SK-N-MC (cell line): ENCODE measurements at regions not wholly inside any gene's neighbourhood (a gene's known extent, or its start where the extent isn't known, plus 50 kb on each side); places are given as distances from the start of the nearest gene placed in this dataset.

Experiments used
- DNase-seq: peaks from one replicate; pipeline ENCODE4 v3.0.0-alpha.2; 2011; ENCODE audit warnings: low read depth, low spot score
- H3K27ac ChIP-seq: fragments of 200-600 bp; sonication (generic); 2 replicates; pipeline ENCODE4 v1.5.1; 2016; ENCODE audit warnings: mixed run types
- H3K36me3 ChIP-seq: fragments of 200-600 bp; sonication (generic); 2 replicates; pipeline ENCODE4 v1.6.1; 2017; ENCODE audit warnings: antibody characterized with exemption, low read length, mixed read lengths; ENCODE audit not compliant: insufficient read depth
- H3K4me3 ChIP-seq: fragments of 200-600 bp; sonication (generic); 2 replicates; pipeline ENCODE4 v1.5.1; 2016
- H3K9ac ChIP-seq: fragments of 200-600 bp; sonication (generic); 2 replicates; pipeline ENCODE4 v1.8.0; 2017; ENCODE audit warnings: mixed run types, mixed read lengths; ENCODE audit not compliant: insufficient read length
- H3K9me3 ChIP-seq: fragments of 200-600 bp; sonication (generic); 2 replicates; pipeline ENCODE4 v1.6.1; 2017; ENCODE audit warnings: low read depth, mild to moderate bottlenecking, antibody characterized with exemption, low read length, moderate library complexity, mixed read lengths
- EZH2 ChIP-seq: fragments of 200-600 bp; sonication (generic); IDR thresholded peaks from one replicate; pipeline ENCODE4 v1.6.1; 2017; ENCODE audit warnings: antibody characterized with exemption
- FOXP2 ChIP-seq: optimal IDR thresholded peaks from 2 replicates; pipeline ENCODE3; 2011; ENCODE audit warnings: mild to moderate bottlenecking, moderate library complexity; ENCODE audit not compliant: insufficient read depth; ENCODE audit errors: extremely low read length, control extremely low read depth
- POLR2AphosphoS5 ChIP-seq: IDR thresholded peaks from 2 replicates; pipeline ENCODE4 v1.6.1; 2012; ENCODE audit warnings: mild to moderate bottlenecking, low read depth, low read length, borderline replicate concordance

GRCh38 chr1:59135761-59136255 is 161.1 kb upstream of the FGGY start:
- DNase-seq = no peak
- H3K9ac ChIP-seq = no peak overlapping the region
- H3K9me3 ChIP-seq = no peaks in the 10 kb centered on the region
- TF ChIP-seq EZH2 (no peak), FOXP2 (no peak), POLR2AphosphoS5 (no peak)
- H3K27ac ChIP-seq = no peak overlapping the region
- no peak overlapping the region for H3K4me3 ChIP-seq
- H3K36me3 ChIP-seq = no peaks in the 10 kb centered on the region

DNA sequence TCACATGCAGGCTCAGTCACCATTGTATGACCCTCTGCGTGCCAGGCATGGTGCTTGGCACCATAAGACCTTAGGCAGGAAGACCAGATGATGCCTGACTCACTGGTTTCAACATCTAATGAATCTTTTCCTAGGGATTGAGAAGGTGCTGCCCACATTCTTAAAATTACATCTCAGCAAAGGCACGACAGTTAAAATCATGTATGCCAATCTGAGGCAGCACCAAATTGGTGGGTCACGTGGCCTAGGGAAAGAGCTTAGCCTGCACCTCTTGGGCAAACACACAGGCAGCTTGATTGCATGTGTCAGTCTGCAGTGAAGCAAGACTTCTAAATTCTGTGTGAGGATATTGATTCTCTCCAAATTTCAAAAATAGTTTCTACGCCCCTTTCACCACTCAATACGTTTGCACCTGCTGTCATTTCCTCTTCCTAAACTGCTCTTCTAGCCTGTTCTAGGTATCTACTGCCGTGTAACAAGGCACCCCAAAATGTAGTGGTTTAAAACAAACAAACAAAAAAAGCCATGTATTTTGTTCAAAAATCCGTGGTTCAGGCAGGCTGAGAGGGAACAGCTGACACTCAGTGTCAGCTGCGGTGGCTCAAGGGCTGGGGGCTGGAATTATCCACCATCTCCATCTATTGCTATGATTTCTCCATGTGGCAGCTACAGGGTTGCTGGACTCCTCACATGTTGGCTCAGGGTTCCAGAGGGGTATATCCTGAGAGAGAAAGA is 160.2 kb upstream of the FGGY start:
- TF ChIP-seq POLR2AphosphoS5 (no peak), FOXP2 (no peak), EZH2 (no peak)
- Histone ChIP-seq H3K9ac (no peak overlapping the region), H3K4me3 (no peak overlapping the region), H3K27ac (no peak overlapping the region), H3K36me3 (no peaks in the 10 kb centered on the region), H3K9me3 (no peaks in the 10 kb centered on the region)
- no peak for DNase-seq

DNA sequence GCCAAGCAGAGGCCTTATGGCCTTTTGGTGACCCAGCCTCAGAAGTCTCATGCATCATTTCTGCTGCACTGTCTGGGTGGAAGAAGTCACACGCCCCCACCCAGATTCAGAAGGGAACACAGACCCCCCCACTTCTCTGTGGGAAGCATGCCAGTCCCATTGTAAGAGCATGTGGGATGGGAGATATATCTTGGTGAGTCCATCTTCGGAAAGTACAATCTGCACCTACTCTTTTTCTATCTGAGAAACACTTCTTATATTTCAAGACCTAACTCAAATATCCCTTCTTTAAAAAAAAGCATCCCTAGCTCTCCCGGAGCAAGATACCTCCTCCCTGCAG is 159.6 kb upstream of the FGGY start:
- TF ChIP-seq FOXP2 = no peak
- TF ChIP-seq EZH2 = no peak
- no peak for DNase-seq
- H3K4me3 ChIP-seq = no peak overlapping the region
- no peak overlapping the region for H3K27ac ChIP-seq
- no peaks in the 10 kb centered on the region for H3K9me3 ChIP-seq
- H3K9ac ChIP-seq = no peak overlapping the region
- no peaks in the 10 kb centered on the region for H3K36me3 ChIP-seq

- H3K27ac ChIP-seq = no peak overlapping the region
- no peak for DNase-seq
- H3K9me3 ChIP-seq = no peaks in the 10 kb centered on the region
- H3K4me3 ChIP-seq = no peak overlapping the region
- no peak for TF ChIP-seq EZH2
- H3K9ac ChIP-seq = no peak overlapping the region
- no peaks in the 10 kb centered on the region for H3K36me3 ChIP-seq
These were observed 158.9 kb upstream of the FGGY start for GRCh38 chr1:59137968-59138367.

- Histone ChIP-seq H3K36me3 (no peaks in the 10 kb centered on the region), H3K27ac (no peak overlapping the region), H3K9ac (no peak overlapping the region), H3K4me3 (no peak overlapping the region), H3K9me3 (no peaks in the 10 kb centered on the region)
- no peak for DNase-seq
- TF ChIP-seq EZH2 (no peak), POLR2AphosphoS5 (no peak), FOXP2 (no peak)
These were observed 158.5 kb upstream of the FGGY start for GRCh38 chr1:59138402-59138801.

DNA sequence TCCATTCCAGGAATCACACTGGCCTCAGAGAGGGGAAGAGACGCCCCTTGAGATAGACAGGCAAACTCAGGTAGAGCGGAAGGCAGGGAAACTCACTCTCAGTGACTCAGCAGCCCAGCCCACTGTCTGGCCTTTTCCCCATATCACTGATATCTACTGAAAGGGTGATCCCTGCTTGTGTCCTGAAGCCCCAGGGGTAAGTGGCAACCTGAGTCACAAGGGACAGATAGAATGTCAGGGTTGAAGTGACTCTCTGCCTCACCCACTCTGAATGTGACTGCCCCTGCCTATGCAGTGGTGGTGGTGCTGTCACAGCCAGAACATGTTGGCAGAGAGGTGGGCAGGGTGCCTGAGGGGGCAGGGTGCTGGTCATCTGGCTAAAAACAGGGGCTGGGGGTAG is 157.5 kb upstream of the FGGY start:
- Histone ChIP-seq H3K4me3 (no peak overlapping the region), H3K9me3 (no peaks in the 10 kb centered on the region), H3K27ac (no peak overlapping the region), H3K9ac (no peak overlapping the region), H3K36me3 (no peaks in the 10 kb centered on the region)
- DNase-seq = no peak
- TF ChIP-seq POLR2AphosphoS5 = no peak
- no peak for TF ChIP-seq EZH2
- no peak for TF ChIP-seq FOXP2

DNA sequence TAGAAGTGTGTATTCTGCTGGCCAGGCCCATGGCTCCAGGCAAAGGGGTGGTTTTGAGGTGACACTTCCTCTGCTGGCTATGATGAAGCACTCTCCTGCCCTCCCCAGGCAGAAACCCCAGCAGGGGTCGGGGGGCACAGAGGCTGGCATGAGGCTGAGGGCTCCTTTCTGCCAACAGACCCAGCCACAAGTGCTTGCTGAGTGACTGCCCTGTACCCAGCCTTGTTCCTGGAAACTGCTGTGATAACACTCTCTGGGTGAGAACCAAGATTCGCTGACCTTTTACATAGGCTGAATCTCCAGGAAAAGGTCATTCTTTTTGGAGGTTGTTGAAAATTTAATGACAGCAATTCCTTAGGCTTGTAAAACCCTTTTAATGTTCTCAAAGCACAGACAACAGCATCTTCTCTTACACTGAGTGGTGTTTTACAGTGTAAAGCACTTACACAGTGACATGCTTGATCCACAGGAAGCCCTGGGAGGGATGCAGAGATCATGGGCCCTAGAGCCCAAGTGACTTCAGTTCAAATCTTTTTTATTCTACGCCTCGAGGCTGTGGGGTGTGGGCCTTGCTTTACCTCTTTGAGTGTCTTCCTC is 155.5 kb upstream of the FGGY start:
- no peaks in the 10 kb centered on the region for H3K9me3 ChIP-seq
- H3K9ac ChIP-seq = no peak overlapping the region
- no peak for TF ChIP-seq POLR2AphosphoS5
- no peak for TF ChIP-seq FOXP2
- no peak for TF ChIP-seq EZH2
- no peaks in the 10 kb centered on the region for H3K36me3 ChIP-seq
- H3K4me3 ChIP-seq = no peak overlapping the region
- no peak overlapping the region for H3K27ac ChIP-seq
- DNase-seq = no peak

- no peak overlapping the region for H3K27ac ChIP-seq
- no peaks in the 10 kb centered on the region for H3K36me3 ChIP-seq
- no peaks in the 10 kb centered on the region for H3K9me3 ChIP-seq
- no peak overlapping the region for H3K9ac ChIP-seq
- H3K4me3 ChIP-seq = no peak overlapping the region
- TF ChIP-seq POLR2AphosphoS5 (no peak), EZH2 (no peak), FOXP2 (no peak)
- DNase-seq = no peak
These were observed 154.4 kb upstream of the FGGY start for GRCh38 chr1:59142311-59143132.
